Upper lobe of left lung (tissue), 4 donors: ENCODE measurements at regions not wholly inside any gene's neighbourhood (a gene's known extent, or its start where the extent isn't known, plus 50 kb on each side); places are given as distances from the start of the nearest gene placed in this dataset.

Source experiments
- CTCF ChIP-seq, 6 experiments: fragments of 450-650 bp in 4 of 6; fragments of 200-600 bp in 2 of 6; sonication (generic) in 2 of 6; IDR thresholded peaks; one replicate each; pipeline ENCODE4 v1.5.1; 2016 to 2019; ENCODE audit warnings: antibody characterized with exemption in 6 of 6
- EP300 ChIP-seq, 4 donors: sonication (generic); formaldehyde crosslinking; IDR thresholded peaks; one replicate each; pipeline ENCODE4 v1.5.1; 2017; ENCODE audit warnings: antibody characterized with exemption in 4 of 4, control low read depth in 2 of 4

DNA sequence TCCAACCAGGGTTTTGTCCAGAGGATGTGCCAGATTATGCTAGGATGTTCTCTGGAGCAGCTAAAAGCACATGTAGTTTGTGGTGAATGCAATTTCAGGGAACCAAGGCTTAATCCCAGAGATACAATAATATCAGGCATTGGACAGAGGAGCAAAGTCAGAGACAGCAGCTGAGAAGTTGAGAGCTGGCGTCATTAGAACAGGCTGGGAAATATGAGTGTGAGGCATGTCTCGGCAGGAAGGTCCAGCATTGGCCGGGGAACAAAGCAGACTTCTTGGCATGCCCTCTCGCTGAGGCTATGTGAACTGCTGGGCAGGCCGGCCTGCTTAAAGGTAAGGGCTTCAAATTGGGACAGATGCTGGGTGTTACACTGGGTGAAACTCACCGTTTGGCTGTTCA lies 125.4 kb downstream of the CAND1 start:
- TF ChIP-seq CTCF (IDR thresholded peaks at IDR 0.05) (no peak), EP300 (IDR thresholded peaks at IDR 0.05) (no peak)
